A549 (cell line): ENCODE measurements at regions not wholly inside any gene's neighbourhood (a gene's known extent, or its start where the extent isn't known, plus 50 kb on each side); places are given as distances from the start of the nearest gene placed in this dataset.

ENCODE experiments used
- ATAC-seq, 2 experiments: fragments of 200-7000 bp in 1 of 2; fragments of >200 bp in 1 of 2; cut with Nextera tagmentation in 1 of 2; cut with Tn5 transposase in 1 of 2; 3 replicates each; pipeline versions ENCODE4 v1.8.0 to v1.9.1; 2018 to 2020; ENCODE audit warnings: mild to moderate bottlenecking in 1 of 2, moderate library complexity in 1 of 2
- CTCF ChIA-PET: fragments of 300-600 bp; sonication (Branson Sonifier 250); formaldehyde crosslinking; extraction: SDS; loops from one replicate; lab custom pipeline; 2021; ENCODE audit warnings: antibody characterized with exemption, inconsistent platforms; lab: Yijun Ruan, JAX
- POLR2A ChIA-PET: fragments of 350-600 bp; formaldehyde crosslinking; extraction: SDS; loops from one replicate; lab custom pipeline; 2021; ENCODE audit warnings: antibody characterized with exemption, inconsistent platforms; lab: Yijun Ruan, JAX
- DNase-seq, 2 experiments: peaks; one replicate each; pipeline versions ENCODE4 v3.0.0 to v3.0.0-alpha.2; 2011 to 2016; ENCODE audit warnings: low read depth in 1 of 2, low spot score in 1 of 2
- FAIRE-seq: peaks from 2 replicates; lab custom pipeline; 2011; peaks lifted over from hg19 to GRCh38; lab: Jason Lieb, UNC
- H3K27ac ChIP-seq, 2 experiments: fragments of >200 bp; sonication (Bioruptor Twin); formaldehyde crosslinking; 3 replicates each; pipeline ENCODE4 v1.5.1; 2016 to 2017
- H3K4me1 ChIP-seq: fragments of >200 bp; sonication (Bioruptor Twin); formaldehyde crosslinking; 3 replicates; pipeline ENCODE4 v1.6.1; 2016
- H3K4me2 ChIP-seq: fragments of >200 bp; sonication (Bioruptor Twin); formaldehyde crosslinking; 3 replicates; pipeline ENCODE4 v1.6.1; 2016
- H3K4me3 ChIP-seq: fragments of >200 bp; sonication (Bioruptor Twin); formaldehyde crosslinking; 3 replicates; pipeline ENCODE4 v1.5.1; 2016
- H3K9me3 ChIP-seq: fragments of >200 bp; sonication (Bioruptor Twin); formaldehyde crosslinking; 3 replicates; pipeline ENCODE4 v1.6.1; 2016
- CHD4 ChIP-seq: fragments of 200-600 bp; sonication (generic); IDR thresholded peaks from 2 replicates; pipeline ENCODE4 v1.6.1; 2016; ENCODE audit warnings: antibody characterized with exemption, mild to moderate bottlenecking, borderline replicate concordance
- HOXA7 ChIP-seq: fragments of 250-450 bp; sonication (Bioruptor Pico); IDR thresholded peaks from 2 replicates; pipeline ENCODE4 v1.5.0; 2020; ENCODE audit warnings: mild to moderate bottlenecking, moderate library complexity
- JUN ChIP-seq, 2 experiments: fragments of >200 bp; sonication (Bioruptor Twin); formaldehyde crosslinking; IDR thresholded peaks; 2 replicates in 1 of 2; 3 replicates in 1 of 2; pipeline ENCODE4 v1.6.1; 2016 to 2017
- MAZ ChIP-seq: fragments of 150-350 bp; IDR thresholded peaks from 2 replicates; pipeline ENCODE4 v1.6.1; 2014; ENCODE audit warnings: antibody characterized with exemption, low read depth, low read length, borderline replicate concordance
- MYC ChIP-seq: IDR thresholded peaks from 2 replicates; pipeline ENCODE4 v1.6.1; 2012; ENCODE audit warnings: mild to moderate bottlenecking, inconsistent platforms, low read length, improper control_type of control experiment, borderline replicate concordance
- NFE2L2 ChIP-seq: fragments of 150-350 bp; conservative IDR thresholded peaks from 2 replicates; pipeline ENCODE4 v1.6.1; 2014; ENCODE audit warnings: low read length
- NPAS2 ChIP-seq: fragments of 250-450 bp; sonication (Bioruptor Pico); IDR thresholded peaks from 2 replicates; pipeline ENCODE4 v1.8.0; 2022; ENCODE audit warnings: mild to moderate bottlenecking, moderate library complexity, borderline replicate concordance
- PHF8 ChIP-seq: fragments of 200-600 bp; sonication (generic); IDR thresholded peaks from 2 replicates; pipeline ENCODE4 v1.6.1; 2016; ENCODE audit warnings: low read depth, mild to moderate bottlenecking, antibody characterized with exemption, moderate library complexity, borderline replicate concordance
- RAD21 ChIP-seq, 2 experiments: fragments of >200 bp in 1 of 2; sonication (Bioruptor Twin) in 1 of 2; formaldehyde crosslinking in 1 of 2; IDR thresholded peaks in 1 of 2; conservative IDR thresholded peaks in 1 of 2; 2 replicates in 1 of 2; 3 replicates in 1 of 2; pipeline ENCODE4 v1.6.1; 2012 to 2018; ENCODE audit warnings: inconsistent platforms in 1 of 2
- RARB ChIP-seq: fragments of 250-450 bp; sonication (Bioruptor Pico); IDR thresholded peaks from 2 replicates; pipeline ENCODE4 v1.8.0; 2021; ENCODE audit warnings: mild to moderate bottlenecking, moderate library complexity
- RFX5 ChIP-seq: fragments of 450-650 bp; IDR thresholded peaks from 2 replicates; pipeline ENCODE4 v1.7.1; 2014; ENCODE audit warnings: antibody characterized with exemption, mild to moderate bottlenecking, moderate library complexity
- RNF2 ChIP-seq: fragments of 200-600 bp; sonication (generic); IDR thresholded peaks from 2 replicates; pipeline ENCODE4 v1.6.1; 2016; ENCODE audit warnings: low read depth, mild to moderate bottlenecking, antibody characterized with exemption, moderate library complexity, borderline replicate concordance
- TP53 ChIP-seq: fragments of 250-450 bp; sonication (Bioruptor Pico); IDR thresholded peaks from 2 replicates; pipeline ENCODE4 v1.5.0; 2021; ENCODE audit warnings: mild to moderate bottlenecking, moderate library complexity
- WGBS: methylation state at CpG from one replicate; pipeline ENCODE4 v1.1.6; 2017; ENCODE audit errors: missing lambda C conversion rate; 5-methylcytosine and 5-hydroxymethylcytosine counted together
- TF ChIP-seq, protein P1 (sequence below): fragments of 450-650 bp; IDR thresholded peaks from 2 replicates; pipeline ENCODE4 v1.6.1; 2014; ENCODE audit warnings: antibody characterized with exemption
- TF ChIP-seq, protein P2 (sequence below): IDR thresholded peaks from 2 replicates; pipeline ENCODE4 v1.6.1; 2012; ENCODE audit warnings: low read depth, borderline replicate concordance
- TF ChIP-seq, protein P3 (sequence below): fragments of >200 bp; sonication (Bioruptor Twin); formaldehyde crosslinking; IDR thresholded peaks from 2 replicates; pipeline ENCODE4 v1.6.1; 2016
- TF ChIP-seq, protein P4 (sequence below): IDR thresholded peaks from 2 replicates; pipeline ENCODE4 v1.6.1; 2012

DNA sequence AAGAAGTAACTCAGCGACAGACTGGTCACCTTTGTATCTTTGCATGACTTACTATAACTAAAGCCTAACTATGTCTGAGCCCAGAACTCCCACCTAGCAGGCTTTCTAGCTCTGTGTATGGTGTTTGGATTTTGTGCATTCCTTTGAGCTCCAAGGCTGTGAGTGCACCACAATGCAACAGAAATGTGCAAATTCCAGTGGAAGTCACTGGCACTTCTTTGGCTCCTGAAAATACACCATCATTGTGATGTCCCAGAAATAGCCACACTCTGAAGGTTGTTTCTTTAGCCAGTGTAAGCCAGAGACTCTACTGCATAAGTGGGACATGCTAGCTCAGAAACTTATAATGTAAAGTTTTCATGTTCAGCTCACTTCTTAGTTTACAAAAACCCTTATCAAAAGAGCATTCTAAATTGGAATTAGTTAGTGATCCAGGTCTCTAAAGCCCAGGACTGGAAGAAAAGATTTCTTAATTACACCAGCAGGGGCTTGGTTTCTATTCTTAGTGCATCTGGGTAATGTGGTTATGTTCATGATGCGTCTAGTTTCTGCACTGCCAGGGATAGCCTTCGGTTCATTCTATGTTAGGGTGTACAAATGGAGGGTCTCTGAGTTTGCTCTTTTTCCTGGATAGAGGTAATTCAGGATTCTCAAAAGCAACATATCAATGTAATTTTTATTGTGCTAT lies 1239.5 kb upstream of the ZEB2 start (continued):
- no peak for TF ChIP-seq NPAS2
- TF ChIP-seq, protein P1, sequence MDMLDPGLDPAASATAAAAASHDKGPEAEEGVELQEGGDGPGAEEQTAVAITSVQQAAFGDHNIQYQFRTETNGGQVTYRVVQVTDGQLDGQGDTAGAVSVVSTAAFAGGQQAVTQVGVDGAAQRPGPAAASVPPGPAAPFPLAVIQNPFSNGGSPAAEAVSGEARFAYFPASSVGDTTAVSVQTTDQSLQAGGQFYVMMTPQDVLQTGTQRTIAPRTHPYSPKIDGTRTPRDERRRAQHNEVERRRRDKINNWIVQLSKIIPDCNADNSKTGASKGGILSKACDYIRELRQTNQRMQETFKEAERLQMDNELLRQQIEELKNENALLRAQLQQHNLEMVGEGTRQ: no peak
- TF ChIP-seq CHD4: no peak
- TF ChIP-seq TP53 (CRISPR knock-in tag): no peak
- no peak for TF ChIP-seq RARB (CRISPR knock-in tag)
- TF ChIP-seq HOXA7 (CRISPR knock-in tag): no peak
- TF ChIP-seq PHF8: no peak
- TF ChIP-seq, all 56 proteins: peak for 0

DNA sequence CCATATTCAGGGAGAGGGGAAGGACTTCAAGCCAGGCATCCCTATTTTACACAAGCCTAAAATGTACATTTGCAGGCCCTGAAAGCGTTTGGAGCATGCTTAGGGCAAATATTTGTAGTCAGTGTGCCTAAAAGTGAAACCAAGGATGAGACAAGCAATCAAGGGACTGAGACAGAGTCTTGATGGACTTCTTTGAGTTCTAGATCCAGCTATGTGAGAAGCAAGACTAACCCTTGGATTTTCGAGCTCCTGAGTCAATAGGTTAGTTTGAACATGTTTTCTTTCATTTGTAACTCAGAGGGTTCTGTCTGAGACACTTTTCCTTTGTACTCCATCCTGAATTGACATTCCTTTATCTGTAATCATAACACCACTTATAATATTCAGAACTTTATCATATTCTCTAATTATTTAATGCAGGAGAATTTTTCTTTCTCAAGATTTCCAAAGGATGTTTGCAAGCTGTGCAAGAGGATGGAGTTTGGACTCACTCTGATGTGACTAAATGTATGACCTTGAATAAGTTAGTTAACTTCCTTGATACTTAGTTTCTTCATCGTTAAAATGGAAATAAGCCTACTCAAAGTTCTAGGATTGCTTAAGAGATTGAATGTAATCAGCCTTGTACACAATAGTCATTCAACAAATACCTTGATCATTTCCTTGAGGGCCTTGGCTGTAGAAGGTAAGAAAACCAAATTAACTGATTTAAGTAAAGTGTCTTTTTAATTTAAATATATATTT lies 1237.8 kb upstream of the ZEB2 start:
- no peak for DNase-seq
- no peak overlapping the region for H3K4me3 ChIP-seq
- H3K4me2 ChIP-seq: no peak overlapping the region
- CTCF ChIA-PET: no interaction called here
- WGBS: 58% methylated on average over 3 of the region's 3 CpGs
- TF ChIP-seq RFX5: no peak
- TF ChIP-seq, all 56 proteins: peak for 0
- POLR2A ChIA-PET: no interaction called here
- peak; percentile 23 for FAIRE-seq
- 0 out of 6 replicates have a peak overlapping the region, but pooled peaks of 1 of the 2 experiments have one; percentile 22 for H3K27ac ChIP-seq
- peaks cover 30% of the 10 kb centered on the region for H3K4me1 ChIP-seq
- ATAC-seq: no peak
- H3K9me3 ChIP-seq: no peaks in the 10 kb centered on the region

DNA sequence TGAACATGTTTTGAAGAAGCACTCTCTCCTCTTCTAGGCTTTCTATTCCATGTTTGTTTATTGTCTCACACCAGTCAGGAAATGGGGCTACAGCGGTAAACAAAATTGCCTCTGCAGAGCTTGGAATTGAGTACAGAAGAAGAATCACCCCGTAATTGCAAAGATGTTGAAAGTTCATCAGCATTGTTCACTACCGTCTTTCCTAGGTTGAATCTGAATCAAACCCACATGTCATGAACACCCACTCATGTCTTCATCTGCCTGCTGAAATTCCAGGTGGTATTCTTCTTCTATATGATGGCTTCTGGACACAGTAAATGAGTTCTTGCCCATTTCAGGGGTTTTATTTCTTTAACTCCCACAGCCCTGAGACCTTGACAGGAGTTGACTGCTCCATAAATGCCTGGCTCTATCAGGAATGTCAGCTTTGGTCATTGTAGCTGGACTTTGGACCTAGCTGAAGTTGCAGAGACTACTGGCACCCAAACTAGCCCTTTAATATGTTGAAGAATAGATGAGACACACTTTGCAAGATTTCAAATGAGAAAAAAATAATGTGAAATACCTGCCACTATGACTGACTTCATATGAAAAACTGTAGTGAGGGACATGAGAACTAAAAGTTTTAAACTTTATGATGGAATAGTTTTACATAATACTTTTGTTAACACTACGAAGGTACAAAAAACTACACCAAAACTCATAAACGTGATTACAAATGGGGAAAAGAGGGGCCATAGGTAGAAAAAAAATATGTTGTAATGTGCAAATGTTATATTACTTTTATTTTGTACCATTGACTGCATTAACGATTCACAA lies 1235.3 kb upstream of the ZEB2 start:
- DNase-seq (no peak), FAIRE-seq (no peak), ATAC-seq (no peak)
- TF ChIP-seq, protein P2, sequence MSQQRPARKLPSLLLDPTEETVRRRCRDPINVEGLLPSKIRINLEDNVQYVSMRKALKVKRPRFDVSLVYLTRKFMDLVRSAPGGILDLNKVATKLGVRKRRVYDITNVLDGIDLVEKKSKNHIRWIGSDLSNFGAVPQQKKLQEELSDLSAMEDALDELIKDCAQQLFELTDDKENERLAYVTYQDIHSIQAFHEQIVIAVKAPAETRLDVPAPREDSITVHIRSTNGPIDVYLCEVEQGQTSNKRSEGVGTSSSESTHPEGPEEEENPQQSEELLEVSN: no peak
- TF ChIP-seq RAD21 (conservative IDR thresholded peaks at IDR 0.05 in 1 of 2, IDR thresholded peaks at IDR 0.05 in 1 of 2): no peak
- POLR2A ChIA-PET: no interaction called here
- Histone ChIP-seq H3K4me3 (no peak overlapping the region), H3K4me2 (no peak overlapping the region), H3K4me1 (peaks cover 20% of the 10 kb centered on the region; the same call in 2 of the 3 replicates), H3K27ac (no peak overlapping the region), H3K9me3 (no peaks in the 10 kb centered on the region)
- CTCF ChIA-PET: interaction anchor here (0.5 kb wide), 1 partner anchor 14 kb away, joined by 3 read pairs; no protein-coding TSS in a partner anchor
- WGBS: 83% methylated on average over 6 of the region's 6 CpGs

DNA sequence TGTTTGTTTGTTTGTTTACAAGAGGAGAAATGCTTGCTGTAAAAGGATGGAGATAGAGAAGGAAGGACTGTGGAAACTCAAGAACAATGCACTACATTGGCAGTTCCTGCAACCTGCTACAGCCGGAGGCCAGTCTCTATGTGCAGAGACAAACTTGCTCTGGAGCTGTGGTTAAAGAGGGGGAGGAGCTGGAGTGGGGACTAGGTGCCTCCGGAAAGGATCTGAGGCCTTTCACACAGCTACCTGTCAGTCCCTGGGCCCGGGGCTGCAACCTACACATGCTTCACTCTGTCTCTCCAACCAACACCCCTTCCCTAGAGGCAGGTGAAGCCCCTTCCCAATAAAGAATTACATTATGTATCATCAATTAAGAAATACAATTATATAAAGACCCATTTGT lies 1234.0 kb upstream of the ZEB2 start:
- ChIA-PET POLR2A (no interaction called here), CTCF (interaction anchor here (1.5 kb wide), 1 partner anchor 12 kb away, joined by 4 read pairs; no protein-coding TSS in a partner anchor)
- ATAC-seq (no peak), FAIRE-seq (no peak), DNase-seq (no peak)
- H3K4me3 ChIP-seq: no peak overlapping the region
- 0 out of 3 replicates have a peak, but pooled peaks cover 17% of the 10 kb centered on the region for H3K4me1 ChIP-seq
- no peak overlapping the region for H3K4me2 ChIP-seq
- no peak overlapping the region for H3K27ac ChIP-seq
- no peaks in the 10 kb centered on the region for H3K9me3 ChIP-seq
- TF ChIP-seq MAZ: no peak
- TF ChIP-seq, protein P2: no peak
- no peak for TF ChIP-seq NPAS2
- no peak for TF ChIP-seq NFE2L2
- TF ChIP-seq RNF2: no peak
- TF ChIP-seq, protein P3, sequence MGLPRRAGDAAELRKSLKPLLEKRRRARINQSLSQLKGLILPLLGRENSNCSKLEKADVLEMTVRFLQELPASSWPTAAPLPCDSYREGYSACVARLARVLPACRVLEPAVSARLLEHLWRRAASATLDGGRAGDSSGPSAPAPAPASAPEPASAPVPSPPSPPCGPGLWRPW: no peak
- no peak for TF ChIP-seq MYC
- TF ChIP-seq JUN (IDR thresholded peaks at IDR 0.05): no peak
- TF ChIP-seq, protein P4, sequence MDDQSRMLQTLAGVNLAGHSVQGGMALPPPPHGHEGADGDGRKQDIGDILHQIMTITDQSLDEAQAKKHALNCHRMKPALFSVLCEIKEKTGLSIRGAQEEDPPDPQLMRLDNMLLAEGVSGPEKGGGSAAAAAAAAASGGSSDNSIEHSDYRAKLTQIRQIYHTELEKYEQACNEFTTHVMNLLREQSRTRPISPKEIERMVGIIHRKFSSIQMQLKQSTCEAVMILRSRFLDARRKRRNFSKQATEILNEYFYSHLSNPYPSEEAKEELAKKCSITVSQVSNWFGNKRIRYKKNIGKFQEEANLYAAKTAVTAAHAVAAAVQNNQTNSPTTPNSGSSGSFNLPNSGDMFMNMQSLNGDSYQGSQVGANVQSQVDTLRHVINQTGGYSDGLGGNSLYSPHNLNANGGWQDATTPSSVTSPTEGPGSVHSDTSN: no peak
- TF ChIP-seq CHD4: no peak
- 74% methylated on average over 3 of the region's 3 CpGs for WGBS
